ENCODE measurements at regions not wholly inside any gene's neighbourhood (a gene's known extent, or its start where the extent isn't known, plus 50 kb on each side); places are given as distances from the start of the nearest gene placed in this dataset.
"Not testable (repeated sequence)": the region's sequence is repeated elsewhere in the genome, so short reads cannot be mapped to it uniquely, and the experiment has no call there.

DNA sequence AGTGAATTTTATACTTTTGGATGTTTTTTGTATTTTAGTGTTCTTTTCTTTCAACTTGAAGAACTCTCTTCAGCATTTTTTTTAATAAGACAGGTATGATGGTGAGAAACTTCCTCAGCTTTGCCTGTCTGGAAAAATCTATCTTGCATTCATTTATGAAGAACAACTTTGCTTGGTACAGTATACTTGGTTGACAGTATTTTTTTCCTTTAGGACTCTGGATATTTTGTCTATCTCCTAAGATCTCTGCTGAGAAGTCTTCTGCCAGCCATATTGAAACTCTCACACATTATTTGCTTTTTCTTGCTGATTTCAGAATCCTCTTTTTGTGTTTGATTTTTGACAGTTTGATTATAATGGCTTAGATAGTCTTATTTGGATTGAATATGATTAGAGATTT, 405.0 kb upstream of the GHITM start:
- H3K4me1 Mint-ChIP-seq, result no peaks in the 10 kb centered on the region
- no peak overlapping the region for H3K4me3 Mint-ChIP-seq
- no peak overlapping the region for H3K27ac Mint-ChIP-seq
- CTCF ChIA-PET, result no interaction called here
- no peaks in the 10 kb centered on the region for H3K36me3 Mint-ChIP-seq (ENCODE audit: low read depth)
- H3K9me3 Mint-ChIP-seq, result peaks cover 12% of the 10 kb centered on the region
- DNase-seq, result no peak
- POLR2A ChIA-PET, result no interaction called here
- H3K27me3 Mint-ChIP-seq, result no peaks in the 10 kb centered on the region

DNA sequence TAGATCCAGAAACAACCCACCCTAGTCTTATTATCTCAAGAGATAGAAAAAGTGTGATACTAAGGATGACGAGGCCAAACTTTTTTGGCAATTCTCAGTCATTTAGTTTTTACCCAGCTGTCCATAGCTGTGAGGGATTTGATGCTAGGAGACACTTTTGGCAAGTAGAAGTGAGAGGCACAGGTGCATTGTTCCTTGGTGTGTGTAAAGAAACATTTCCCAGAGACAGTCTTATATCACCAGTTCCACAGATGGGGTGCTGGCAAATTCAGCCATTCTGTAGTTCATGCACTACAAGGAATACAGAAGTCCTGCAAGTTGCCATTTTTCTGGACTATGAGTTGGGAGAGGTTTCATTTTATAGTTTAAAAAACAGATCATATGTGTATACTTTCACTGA, 403.3 kb upstream of the GHITM start:
- H3K4me3 Mint-ChIP-seq, result no peak overlapping the region
- CTCF ChIA-PET, result no interaction called here
- H3K27me3 Mint-ChIP-seq, result no peaks in the 10 kb centered on the region

GRCh38 chr10:83750604-83751003, 388.7 kb upstream of the GHITM start:
- Mint-ChIP-seq H3K9me3 (peaks cover 37% of the 10 kb centered on the region), H3K4me3 (no peak overlapping the region), H3K36me3 (ENCODE audit: low read depth) (no peaks in the 10 kb centered on the region), H3K27ac (no peak overlapping the region), H3K27me3 (no peaks in the 10 kb centered on the region), H3K4me1 (no peaks in the 10 kb centered on the region)
- ChIA-PET POLR2A (no interaction called here), CTCF (no interaction called here)
- DNase-seq, result no peak

More for the DNA sequence above, 403.3 kb upstream of the GHITM start:
- peaks cover 15% of the 10 kb centered on the region for H3K9me3 Mint-ChIP-seq
- no peak overlapping the region for H3K27ac Mint-ChIP-seq
- POLR2A ChIA-PET, result no interaction called here
- no peak for DNase-seq
- H3K4me1 Mint-ChIP-seq, result no peaks in the 10 kb centered on the region
- H3K36me3 Mint-ChIP-seq (ENCODE audit: low read depth), result no peaks in the 10 kb centered on the region

DNA sequence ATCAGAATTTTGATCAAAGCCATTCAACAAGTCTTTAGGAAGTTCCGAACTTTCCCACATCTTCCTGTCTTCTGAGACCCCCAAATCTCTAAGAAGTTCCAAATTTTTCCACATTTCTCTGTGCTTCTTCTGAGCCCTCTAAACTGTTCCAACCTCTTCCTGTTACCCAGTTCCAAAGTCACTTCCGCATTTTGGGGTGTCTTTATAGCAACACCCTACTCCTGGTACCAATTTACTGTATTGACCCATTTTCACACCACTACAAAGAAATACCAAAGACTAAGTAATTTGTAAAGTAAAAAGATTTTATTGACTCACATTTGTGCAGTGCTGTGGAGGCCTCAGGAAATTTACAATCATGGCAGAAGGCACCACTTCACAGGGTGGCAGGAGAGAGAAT, 385.8 kb upstream of the GHITM start:
- peaks cover 37% of the 10 kb centered on the region for H3K9me3 Mint-ChIP-seq
- H3K36me3 Mint-ChIP-seq (ENCODE audit: low read depth), result no peaks in the 10 kb centered on the region
- H3K27me3 Mint-ChIP-seq, result no peaks in the 10 kb centered on the region
- H3K4me1 Mint-ChIP-seq, result no peaks in the 10 kb centered on the region
- H3K4me3 Mint-ChIP-seq, result no peak overlapping the region
- ChIA-PET CTCF (no interaction called here), POLR2A (no interaction called here)
- H3K27ac Mint-ChIP-seq, result no peak overlapping the region
- no peak for DNase-seq

GRCh38 chr10:83754857-83755256, 384.5 kb upstream of the GHITM start:
- Mint-ChIP-seq H3K4me1 (no peaks in the 10 kb centered on the region), H3K9me3 (peaks cover 34% of the 10 kb centered on the region), H3K27me3 (peaks cover 1% of the 10 kb centered on the region), H3K4me3 (no peak overlapping the region), H3K27ac (no peak overlapping the region), H3K36me3 (ENCODE audit: low read depth) (no peaks in the 10 kb centered on the region)
- DNase-seq, result no peak
- POLR2A ChIA-PET, result no interaction called here
- CTCF ChIA-PET, result no interaction called here

GRCh38 chr10:83760142-83760541, 379.2 kb upstream of the GHITM start:
- ChIA-PET POLR2A (no interaction called here), CTCF (no interaction called here)
- H3K4me1 Mint-ChIP-seq, result no peaks in the 10 kb centered on the region
- peaks cover 4% of the 10 kb centered on the region for H3K9me3 Mint-ChIP-seq
- no peak overlapping the region for H3K27ac Mint-ChIP-seq
- no peak overlapping the region for H3K4me3 Mint-ChIP-seq
- no peaks in the 10 kb centered on the region for H3K36me3 Mint-ChIP-seq (ENCODE audit: low read depth)
- no peak for DNase-seq
- peaks cover 1% of the 10 kb centered on the region for H3K27me3 Mint-ChIP-seq

DNA sequence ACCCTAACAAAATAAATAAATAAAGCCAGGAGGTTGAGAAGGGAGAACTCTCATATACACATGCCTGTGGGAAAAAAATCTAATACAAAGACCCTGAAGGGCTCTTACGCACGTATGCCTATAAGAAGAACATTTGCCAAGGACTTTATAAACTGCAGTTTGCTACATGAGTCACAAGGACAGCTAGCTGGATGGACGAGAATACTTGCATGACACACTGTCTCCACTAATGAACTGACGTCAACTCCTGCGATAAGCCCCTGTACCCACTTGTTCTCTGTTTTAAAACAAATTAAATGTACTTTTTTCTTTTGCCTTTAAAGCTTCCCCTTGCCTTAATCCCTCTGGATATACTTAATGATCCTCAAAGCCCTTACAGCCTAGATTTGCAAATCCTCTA, 374.6 kb upstream of the GHITM start:
- ChIA-PET CTCF (no interaction called here), POLR2A (no interaction called here)
- Mint-ChIP-seq H3K36me3 (ENCODE audit: low read depth) (no peaks in the 10 kb centered on the region), H3K4me3 (no peak overlapping the region), H3K4me1 (no peaks in the 10 kb centered on the region), H3K27me3 (no peaks in the 10 kb centered on the region), H3K9me3 (no peaks in the 10 kb centered on the region), H3K27ac (no peak overlapping the region)
- DNase-seq, result no peak

GRCh38 chr10:83765731-83766130, 373.6 kb upstream of the GHITM start:
- ChIA-PET CTCF (no interaction called here), POLR2A (no interaction called here)
- H3K36me3 Mint-ChIP-seq (ENCODE audit: low read depth), result no peaks in the 10 kb centered on the region

GRCh38 chr10:83769281-83769820, 370.0 kb upstream of the GHITM start:
- CTCF ChIA-PET, result no interaction called here

More at GRCh38 chr10:83765731-83766130, 373.6 kb upstream of the GHITM start:
- H3K27ac Mint-ChIP-seq, result no peak overlapping the region
- no peaks in the 10 kb centered on the region for H3K9me3 Mint-ChIP-seq
- no peak for DNase-seq
- no peaks in the 10 kb centered on the region for H3K27me3 Mint-ChIP-seq
- no peak overlapping the region for H3K4me3 Mint-ChIP-seq
- no peaks in the 10 kb centered on the region for H3K4me1 Mint-ChIP-seq

GRCh38 chr10:83786701-83787100, 352.6 kb upstream of the GHITM start:
- H3K9me3 Mint-ChIP-seq; CTCF ChIA-PET; H3K4me3 Mint-ChIP-seq; DNase-seq; POLR2A ChIA-PET; H3K27ac Mint-ChIP-seq; H3K27me3 Mint-ChIP-seq; H3K36me3 Mint-ChIP-seq (ENCODE audit: low read depth); H3K4me1 Mint-ChIP-seq: not testable (repeated sequence)

More at GRCh38 chr10:83769281-83769820, 370.0 kb upstream of the GHITM start:
- Mint-ChIP-seq H3K4me3 (no peak overlapping the region), H3K27ac (no peak overlapping the region), H3K4me1 (no peaks in the 10 kb centered on the region), H3K9me3 (peaks cover 4% of the 10 kb centered on the region), H3K27me3 (no peaks in the 10 kb centered on the region), H3K36me3 (ENCODE audit: low read depth) (no peaks in the 10 kb centered on the region)
- POLR2A ChIA-PET, result no interaction called here
- DNase-seq, result no peak

GRCh38 chr10:83801983-83802382, 337.3 kb upstream of the GHITM start:
- CTCF ChIA-PET, result no interaction called here
- no peaks in the 10 kb centered on the region for H3K9me3 Mint-ChIP-seq
- H3K27me3 Mint-ChIP-seq, result no peaks in the 10 kb centered on the region
- H3K4me3 Mint-ChIP-seq, result no peak overlapping the region
- H3K4me1 Mint-ChIP-seq, result no peaks in the 10 kb centered on the region
- POLR2A ChIA-PET, result no interaction called here
- DNase-seq, result no peak
- H3K36me3 Mint-ChIP-seq (ENCODE audit: low read depth), result no peaks in the 10 kb centered on the region
- H3K27ac Mint-ChIP-seq, result no peak overlapping the region

- H3K27me3 Mint-ChIP-seq, result no peaks in the 10 kb centered on the region
- ChIA-PET CTCF (no interaction called here), POLR2A (no interaction called here)
- H3K4me3 Mint-ChIP-seq, result no peak overlapping the region
- H3K36me3 Mint-ChIP-seq (ENCODE audit: low read depth), result no peaks in the 10 kb centered on the region
- no peaks in the 10 kb centered on the region for H3K9me3 Mint-ChIP-seq
- H3K27ac Mint-ChIP-seq, result no peak overlapping the region
- no peaks in the 10 kb centered on the region for H3K4me1 Mint-ChIP-seq
- DNase-seq, result no peak
These were observed 332.6 kb upstream of the GHITM start for GRCh38 chr10:83806717-83807116.

- no peak for DNase-seq
- no peak overlapping the region for H3K4me3 Mint-ChIP-seq
- H3K4me1 Mint-ChIP-seq, result no peaks in the 10 kb centered on the region
- no peak overlapping the region for H3K27ac Mint-ChIP-seq
- POLR2A ChIA-PET, result no interaction called here
- no peaks in the 10 kb centered on the region for H3K9me3 Mint-ChIP-seq
- CTCF ChIA-PET, result no interaction called here
- no peaks in the 10 kb centered on the region for H3K27me3 Mint-ChIP-seq
- H3K36me3 Mint-ChIP-seq (ENCODE audit: low read depth), result no peaks in the 10 kb centered on the region
These were observed 330.3 kb upstream of the GHITM start for GRCh38 chr10:83809001-83809400.

GRCh38 chr10:83816942-83817341, 322.4 kb upstream of the GHITM start:
- Mint-ChIP-seq H3K27me3 (no peaks in the 10 kb centered on the region), H3K27ac (no peak overlapping the region), H3K36me3 (ENCODE audit: low read depth) (no peaks in the 10 kb centered on the region)

GRCh38 chr10:83817797-83818196, 321.5 kb upstream of the GHITM start:
- no peak overlapping the region for H3K4me3 Mint-ChIP-seq
- CTCF ChIA-PET, result interaction anchor here (1.3 kb wide), 1 partner anchor 54 kb away, joined by 4 read pairs; no protein-coding TSS in a partner anchor
- no peaks in the 10 kb centered on the region for H3K27me3 Mint-ChIP-seq
- H3K36me3 Mint-ChIP-seq (ENCODE audit: low read depth), result no peaks in the 10 kb centered on the region
- no peak for DNase-seq
- POLR2A ChIA-PET, result no interaction called here
- H3K9me3 Mint-ChIP-seq, result no peaks in the 10 kb centered on the region
- no peaks in the 10 kb centered on the region for H3K4me1 Mint-ChIP-seq
- H3K27ac Mint-ChIP-seq, result no peak overlapping the region

More at GRCh38 chr10:83816942-83817341, 322.4 kb upstream of the GHITM start:
- H3K4me3 Mint-ChIP-seq, result no peak overlapping the region
- CTCF ChIA-PET, result interaction anchor here (1.3 kb wide), 1 partner anchor 54 kb away, joined by 4 read pairs; no protein-coding TSS in a partner anchor
- DNase-seq, result no peak
- no peaks in the 10 kb centered on the region for H3K9me3 Mint-ChIP-seq
- H3K4me1 Mint-ChIP-seq, result no peaks in the 10 kb centered on the region
- POLR2A ChIA-PET, result no interaction called here
